ENCODE measurements at regions not wholly inside any gene's neighbourhood (a gene's known extent, or its start where the extent isn't known, plus 50 kb on each side); places are given as distances from the start of the nearest gene placed in this dataset.

DNA sequence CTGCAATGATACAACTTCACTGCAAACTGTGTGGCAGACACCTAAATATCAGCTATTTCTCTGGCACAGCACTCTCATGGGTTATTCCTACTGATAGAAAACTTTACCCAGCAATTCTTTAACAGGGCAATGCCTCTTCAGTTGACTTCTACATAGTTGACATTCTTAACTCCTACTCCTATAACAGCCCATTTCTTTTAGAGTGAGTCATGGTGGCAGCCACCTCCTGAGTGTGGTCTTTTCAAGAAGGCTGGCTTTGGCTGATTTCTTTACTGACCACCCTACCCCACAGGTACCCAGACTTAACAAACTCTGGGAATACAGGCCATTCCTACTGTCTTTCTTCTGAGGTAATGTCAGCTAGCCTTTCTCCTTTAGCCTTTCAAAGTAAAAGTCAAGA is 805.8 kb upstream of the ADGRL2 start:
- no peak overlapping the region for H3K4me3 Mint-ChIP-seq (ENCODE audit: low read depth)
- H3K36me3 Mint-ChIP-seq (ENCODE audit: low read depth): no peaks in the 10 kb centered on the region
- no peaks in the 10 kb centered on the region for H3K27me3 Mint-ChIP-seq (ENCODE audit: low read depth)
- peaks cover 4% of the 10 kb centered on the region for H3K9me3 Mint-ChIP-seq
- DNase-seq (ENCODE audit: low spot score): no peak
- H3K27ac Mint-ChIP-seq: no peak overlapping the region
- no peaks in the 10 kb centered on the region for H3K4me1 Mint-ChIP-seq (ENCODE audit: low read depth)
- intact Hi-C loops (cut with micrococcal nuclease): no loop called here

DNA sequence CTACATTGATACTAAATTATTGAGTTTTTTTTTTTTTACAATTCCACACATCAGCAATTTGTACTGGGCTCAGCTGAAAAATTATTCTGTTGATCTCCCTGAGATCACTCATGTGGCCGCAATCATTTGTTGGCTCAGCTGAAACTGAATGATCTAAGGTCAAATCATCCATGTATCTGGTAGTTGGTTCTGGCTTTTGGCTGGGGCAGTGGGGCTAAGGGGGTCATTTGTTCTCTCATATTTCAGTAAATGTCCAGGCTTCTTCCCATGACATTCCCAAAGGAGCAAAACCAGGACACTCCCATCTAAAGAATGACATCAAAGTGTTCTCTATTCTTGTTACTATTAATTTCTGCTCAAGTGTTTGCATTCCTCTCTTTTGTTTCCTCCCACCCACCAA is 806.7 kb upstream of the ADGRL2 start:
- intact Hi-C loops (cut with micrococcal nuclease): no loop called here
- no peaks in the 10 kb centered on the region for H3K27me3 Mint-ChIP-seq (ENCODE audit: low read depth)
- no peak for DNase-seq (ENCODE audit: low spot score)
- H3K4me3 Mint-ChIP-seq (ENCODE audit: low read depth): no peak overlapping the region
- no peaks in the 10 kb centered on the region for H3K4me1 Mint-ChIP-seq (ENCODE audit: low read depth)
- peaks cover 4% of the 10 kb centered on the region for H3K9me3 Mint-ChIP-seq
- no peak overlapping the region for H3K27ac Mint-ChIP-seq
- no peaks in the 10 kb centered on the region for H3K36me3 Mint-ChIP-seq (ENCODE audit: low read depth)

DNA sequence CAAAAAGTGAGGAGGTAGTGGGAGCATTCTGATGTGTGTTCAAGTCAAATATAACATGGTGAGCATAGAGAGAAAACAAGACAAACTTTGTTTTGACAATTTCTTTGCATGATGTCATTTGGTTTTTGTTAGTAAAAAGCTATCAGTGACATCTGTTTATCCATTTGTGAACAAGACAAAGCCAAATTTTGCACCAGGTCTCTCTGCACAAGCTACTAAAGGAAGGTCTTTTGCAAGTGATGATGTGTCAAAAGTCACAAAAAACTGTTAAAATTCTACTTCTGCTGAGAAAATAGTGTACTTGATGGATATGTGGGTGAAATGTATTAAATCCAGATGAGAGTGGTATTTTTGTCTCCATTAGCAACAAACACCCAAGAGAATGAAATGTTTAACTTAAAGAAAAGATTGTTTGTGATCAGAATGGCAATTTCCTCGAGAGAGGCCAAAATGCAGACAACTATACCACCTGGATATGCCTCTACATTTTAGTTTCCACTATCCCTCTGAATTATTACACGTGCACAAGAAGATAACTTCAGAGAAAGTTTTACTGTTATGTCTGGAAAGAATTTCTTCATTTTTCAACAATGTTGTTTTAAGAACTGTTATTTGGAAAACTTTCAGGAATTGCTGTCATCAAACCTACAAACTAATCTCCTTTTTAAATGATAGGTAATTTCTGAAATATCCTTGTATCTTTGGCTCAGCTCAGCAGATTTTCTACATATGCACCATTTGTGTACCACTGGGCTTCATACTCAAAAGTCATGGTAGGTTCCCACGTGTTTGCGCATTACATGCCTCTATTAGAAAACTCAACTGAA is 807.4 kb upstream of the ADGRL2 start:
- H3K4me3 Mint-ChIP-seq (ENCODE audit: low read depth): no peak overlapping the region
- H3K27ac Mint-ChIP-seq: no peak overlapping the region
- no peaks in the 10 kb centered on the region for H3K36me3 Mint-ChIP-seq (ENCODE audit: low read depth)
- H3K4me1 Mint-ChIP-seq (ENCODE audit: low read depth): no peaks in the 10 kb centered on the region
- peaks cover 4% of the 10 kb centered on the region for H3K9me3 Mint-ChIP-seq
- no peaks in the 10 kb centered on the region for H3K27me3 Mint-ChIP-seq (ENCODE audit: low read depth)
- intact Hi-C loops (cut with micrococcal nuclease): no loop called here
- DNase-seq (ENCODE audit: low spot score): no peak

DNA sequence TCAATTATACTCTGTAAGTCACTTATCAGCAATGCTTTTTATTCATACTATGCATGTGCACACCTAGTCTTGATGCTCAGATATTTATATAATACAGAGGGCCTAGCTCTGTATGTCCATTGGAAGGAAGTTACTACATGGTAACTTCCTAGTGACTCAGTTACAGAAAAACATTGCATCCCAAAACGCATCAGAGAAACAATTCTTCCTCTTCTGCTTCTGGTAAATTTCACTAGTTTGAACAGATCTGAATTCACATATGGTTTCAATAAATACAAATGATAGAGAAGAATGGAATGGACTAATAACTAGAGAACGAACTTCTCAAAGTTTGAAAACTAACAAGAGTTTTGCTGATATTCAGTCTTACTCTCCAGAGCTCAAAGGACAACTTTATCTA is 811.3 kb upstream of the ADGRL2 start:
- Mint-ChIP-seq H3K27ac (no peak overlapping the region), H3K4me1 (ENCODE audit: low read depth) (no peaks in the 10 kb centered on the region), H3K27me3 (ENCODE audit: low read depth) (no peaks in the 10 kb centered on the region), H3K4me3 (ENCODE audit: low read depth) (no peak overlapping the region), H3K36me3 (ENCODE audit: low read depth) (no peaks in the 10 kb centered on the region), H3K9me3 (peaks cover 13% of the 10 kb centered on the region)
- intact Hi-C loops (cut with micrococcal nuclease): no loop called here
- no peak for DNase-seq (ENCODE audit: low spot score)

DNA sequence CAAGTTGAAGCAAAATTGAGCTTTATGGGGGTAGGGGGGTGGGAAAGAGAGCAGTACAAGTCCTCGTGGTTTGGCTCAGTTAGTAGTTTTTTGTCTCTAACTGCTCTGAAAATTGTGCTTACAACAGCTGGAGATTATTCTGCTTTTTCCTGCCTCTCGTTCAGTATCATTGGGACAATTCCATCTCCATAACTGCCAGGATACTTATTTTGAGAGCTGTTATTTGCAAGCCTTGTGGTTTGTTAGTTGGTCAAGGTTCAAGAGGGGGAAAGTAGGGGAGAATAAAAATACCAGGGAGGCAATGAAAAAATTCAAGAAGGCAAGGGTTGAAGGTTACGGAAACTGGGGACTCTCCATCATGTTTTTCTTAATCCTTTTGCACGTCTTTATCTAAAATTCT is 811.8 kb upstream of the ADGRL2 start:
- H3K36me3 Mint-ChIP-seq (ENCODE audit: low read depth): no peaks in the 10 kb centered on the region
- H3K4me3 Mint-ChIP-seq (ENCODE audit: low read depth): no peak overlapping the region
- intact Hi-C loops (cut with micrococcal nuclease): no loop called here
- peaks cover 13% of the 10 kb centered on the region for H3K9me3 Mint-ChIP-seq
- no peak overlapping the region for H3K27ac Mint-ChIP-seq
- H3K27me3 Mint-ChIP-seq (ENCODE audit: low read depth): no peaks in the 10 kb centered on the region
- no peaks in the 10 kb centered on the region for H3K4me1 Mint-ChIP-seq (ENCODE audit: low read depth)
- no peak for DNase-seq (ENCODE audit: low spot score)

DNA sequence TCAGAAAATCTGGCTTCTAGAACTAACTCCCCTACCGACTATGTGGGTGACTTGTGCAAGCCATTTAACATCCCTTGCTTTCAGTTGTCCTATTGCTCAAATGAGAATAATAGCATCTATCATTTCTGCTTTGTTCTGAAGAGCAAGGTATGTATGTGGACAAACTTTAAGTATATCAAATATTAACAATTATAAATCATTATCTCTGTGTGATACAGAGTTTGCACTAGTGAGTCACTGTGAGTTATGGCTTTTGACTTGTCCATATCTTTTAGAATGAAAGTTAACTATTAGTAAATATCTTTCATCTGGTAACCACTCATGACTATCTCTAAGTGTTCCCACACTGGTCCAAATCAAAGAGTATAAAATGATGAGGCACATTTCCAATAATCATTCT is 812.9 kb upstream of the ADGRL2 start:
- no peak for DNase-seq (ENCODE audit: low spot score)
- no peak overlapping the region for H3K27ac Mint-ChIP-seq
- intact Hi-C loops (cut with micrococcal nuclease): no loop called here
- H3K4me1 Mint-ChIP-seq (ENCODE audit: low read depth): no peaks in the 10 kb centered on the region
- H3K27me3 Mint-ChIP-seq (ENCODE audit: low read depth): no peaks in the 10 kb centered on the region
- no peak overlapping the region for H3K4me3 Mint-ChIP-seq (ENCODE audit: low read depth)
- H3K36me3 Mint-ChIP-seq (ENCODE audit: low read depth): no peaks in the 10 kb centered on the region
- peaks cover 13% of the 10 kb centered on the region for H3K9me3 Mint-ChIP-seq

DNA sequence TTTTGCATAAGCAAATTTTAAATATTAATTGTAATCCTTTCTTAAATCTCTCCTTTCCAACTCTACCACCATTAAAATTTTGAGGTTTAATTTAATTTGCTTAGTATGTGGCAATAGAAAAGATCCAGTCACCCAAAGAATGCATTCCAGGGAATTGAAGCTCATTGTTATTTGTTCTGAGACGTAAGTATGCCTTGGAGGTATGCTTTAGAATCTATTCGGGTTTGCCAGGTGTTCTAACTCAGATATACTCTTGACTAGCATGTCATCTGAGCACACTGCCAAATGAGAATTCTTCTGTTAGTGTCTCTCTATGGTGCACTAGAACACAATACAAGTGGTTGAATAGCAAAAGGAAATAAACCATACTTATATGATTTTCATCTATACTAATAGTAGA is 813.6 kb upstream of the ADGRL2 start:
- intact Hi-C loops (cut with micrococcal nuclease): no loop called here
- peaks cover 13% of the 10 kb centered on the region for H3K9me3 Mint-ChIP-seq
- no peak overlapping the region for H3K4me3 Mint-ChIP-seq (ENCODE audit: low read depth)
- no peak overlapping the region for H3K27ac Mint-ChIP-seq
- H3K36me3 Mint-ChIP-seq (ENCODE audit: low read depth): no peaks in the 10 kb centered on the region
- no peaks in the 10 kb centered on the region for H3K4me1 Mint-ChIP-seq (ENCODE audit: low read depth)
- DNase-seq (ENCODE audit: low spot score): no peak
- no peaks in the 10 kb centered on the region for H3K27me3 Mint-ChIP-seq (ENCODE audit: low read depth)

DNA sequence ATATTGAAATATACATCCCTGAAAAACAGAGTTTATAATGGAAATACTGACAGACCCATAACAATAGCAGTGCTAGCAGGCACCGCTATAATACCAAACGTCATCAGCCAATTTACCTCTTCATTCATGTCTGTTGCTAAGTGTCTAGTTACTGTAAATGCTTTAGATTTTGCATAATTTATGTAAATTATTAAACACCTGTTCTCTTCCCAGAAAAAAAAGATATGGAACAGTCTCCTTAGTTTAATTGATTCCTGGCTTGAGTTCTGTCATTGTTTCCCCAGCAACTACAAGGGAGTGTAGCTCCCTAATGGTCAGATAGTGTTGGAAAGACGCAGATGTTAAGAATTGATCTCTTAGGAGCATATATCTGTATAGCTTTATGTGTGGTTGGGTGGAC is 817.9 kb upstream of the ADGRL2 start:
- H3K27me3 Mint-ChIP-seq (ENCODE audit: low read depth): no peaks in the 10 kb centered on the region
- H3K36me3 Mint-ChIP-seq (ENCODE audit: low read depth): no peaks in the 10 kb centered on the region
- no peak for DNase-seq (ENCODE audit: low spot score)
- no peak overlapping the region for H3K4me3 Mint-ChIP-seq (ENCODE audit: low read depth)
- no peaks in the 10 kb centered on the region for H3K4me1 Mint-ChIP-seq (ENCODE audit: low read depth)
- H3K27ac Mint-ChIP-seq: no peak overlapping the region
- peaks cover 12% of the 10 kb centered on the region for H3K9me3 Mint-ChIP-seq
- intact Hi-C loops (cut with micrococcal nuclease): no loop called here

DNA sequence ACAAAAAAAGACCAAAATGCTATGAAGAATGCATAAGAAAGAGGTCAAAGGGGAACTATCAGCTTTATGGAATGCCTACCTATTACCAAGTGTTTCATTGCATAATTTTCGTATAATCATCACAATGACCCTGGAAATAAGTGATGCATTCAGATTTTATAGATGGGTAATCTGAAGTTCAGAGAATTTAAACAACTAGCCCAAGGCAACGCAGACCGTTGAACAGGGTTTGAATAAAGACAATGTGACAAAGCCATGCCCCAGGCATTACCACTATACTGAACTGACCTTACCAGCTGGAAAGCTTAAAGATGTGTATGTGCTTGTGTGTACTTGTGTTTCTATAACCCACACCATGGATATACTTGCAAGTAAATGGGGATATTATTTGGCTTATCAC is 827.6 kb upstream of the ADGRL2 start:
- Mint-ChIP-seq H3K4me3 (ENCODE audit: low read depth) (no peak overlapping the region), H3K9me3 (peaks cover 18% of the 10 kb centered on the region), H3K36me3 (ENCODE audit: low read depth) (no peaks in the 10 kb centered on the region)

DNA sequence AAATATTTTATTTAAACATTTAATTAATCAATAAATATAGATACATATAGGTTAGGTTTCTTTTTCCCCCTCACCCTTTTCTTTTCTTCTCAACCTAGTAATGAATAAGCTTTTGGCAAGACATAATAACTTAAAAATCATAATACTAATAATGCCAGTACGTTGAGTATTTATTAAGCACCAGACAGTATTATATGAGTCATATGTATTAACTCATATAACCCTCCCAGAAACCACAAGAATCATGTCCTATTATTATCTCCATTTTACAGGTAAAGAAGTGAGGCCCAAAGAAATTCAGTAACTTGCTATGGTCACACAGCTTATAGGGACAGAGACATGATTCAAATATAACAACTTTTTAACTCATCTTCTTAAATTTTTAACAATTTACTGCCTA is 834.5 kb upstream of the ADGRL2 start:
- intact Hi-C loops (cut with micrococcal nuclease): no loop called here
- H3K4me3 Mint-ChIP-seq (ENCODE audit: low read depth): no peak overlapping the region
- H3K9me3 Mint-ChIP-seq: peaks cover 14% of the 10 kb centered on the region
- DNase-seq (ENCODE audit: low spot score): no peak
- no peaks in the 10 kb centered on the region for H3K4me1 Mint-ChIP-seq (ENCODE audit: low read depth)
- H3K27me3 Mint-ChIP-seq (ENCODE audit: low read depth): no peaks in the 10 kb centered on the region
- no peak overlapping the region for H3K27ac Mint-ChIP-seq
- no peaks in the 10 kb centered on the region for H3K36me3 Mint-ChIP-seq (ENCODE audit: low read depth)

More for the DNA sequence above, 827.6 kb upstream of the ADGRL2 start:
- intact Hi-C loops (cut with micrococcal nuclease): no loop called here
- Mint-ChIP-seq H3K4me1 (ENCODE audit: low read depth) (no peaks in the 10 kb centered on the region), H3K27me3 (ENCODE audit: low read depth) (no peaks in the 10 kb centered on the region), H3K27ac (no peak overlapping the region)
- no peak for DNase-seq (ENCODE audit: low spot score)

DNA sequence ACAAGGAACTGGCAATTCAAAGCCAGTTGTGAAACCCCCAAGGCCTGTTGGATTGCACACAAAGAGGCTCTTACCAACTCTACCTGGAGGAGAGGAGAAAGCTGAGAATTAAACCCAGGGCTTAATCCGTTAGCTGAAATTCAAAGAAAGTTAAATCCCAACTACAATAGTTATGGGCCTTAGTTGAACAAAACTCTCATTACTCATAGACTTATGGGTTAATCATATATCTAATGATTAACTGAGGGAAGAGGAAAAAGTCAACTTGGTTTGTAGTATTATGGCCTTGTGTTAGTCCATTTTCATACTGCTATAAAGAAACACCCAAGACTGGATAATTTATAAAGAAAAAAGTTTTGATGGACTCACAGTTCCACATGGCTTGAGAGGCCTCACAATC is 838.2 kb upstream of the ADGRL2 start:
- H3K4me3 Mint-ChIP-seq (ENCODE audit: low read depth): no peak overlapping the region
- intact Hi-C loops (cut with micrococcal nuclease): no loop called here
- peaks cover 7% of the 10 kb centered on the region for H3K9me3 Mint-ChIP-seq
- no peaks in the 10 kb centered on the region for H3K27me3 Mint-ChIP-seq (ENCODE audit: low read depth)
- no peak for DNase-seq (ENCODE audit: low spot score)
- no peaks in the 10 kb centered on the region for H3K36me3 Mint-ChIP-seq (ENCODE audit: low read depth)
- H3K4me1 Mint-ChIP-seq (ENCODE audit: low read depth): no peaks in the 10 kb centered on the region
- H3K27ac Mint-ChIP-seq: no peak overlapping the region

DNA sequence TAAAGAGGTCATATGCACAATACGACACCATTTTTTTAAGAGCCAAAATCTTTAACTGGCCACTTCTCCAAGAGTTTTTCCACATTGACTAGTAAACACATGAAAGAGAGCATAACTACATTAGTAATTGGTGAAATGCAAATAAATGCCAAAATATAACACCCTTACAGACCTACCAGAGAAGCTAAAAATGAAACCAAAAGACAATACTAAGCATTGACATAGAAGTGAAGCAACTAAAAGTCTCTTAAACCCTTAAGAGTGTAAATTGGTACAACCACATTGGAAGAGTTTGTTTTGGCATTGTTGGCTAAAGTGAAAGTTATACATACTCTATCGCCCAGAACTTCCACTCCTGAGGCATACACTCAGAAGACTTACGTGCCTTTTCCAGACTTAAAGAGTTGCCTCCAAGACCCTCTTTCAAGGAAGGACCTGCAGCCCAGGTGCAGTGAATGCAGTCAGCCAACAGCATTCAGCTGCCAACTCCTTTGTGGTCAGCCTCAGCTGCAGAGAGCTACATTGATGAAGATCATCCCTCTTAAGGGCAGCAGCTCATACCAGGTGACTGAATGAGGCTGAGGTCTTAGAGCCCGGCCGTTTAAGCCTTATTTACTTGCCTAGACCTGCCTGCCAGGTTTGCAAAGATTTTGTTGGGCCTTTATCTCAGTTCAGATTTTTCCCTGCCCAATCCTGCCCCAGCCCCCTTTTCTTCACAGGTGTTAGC is 839.1 kb upstream of the ADGRL2 start:
- Mint-ChIP-seq H3K27ac (no peak overlapping the region), H3K4me1 (ENCODE audit: low read depth) (no peaks in the 10 kb centered on the region), H3K36me3 (ENCODE audit: low read depth) (no peaks in the 10 kb centered on the region), H3K4me3 (ENCODE audit: low read depth) (no peak overlapping the region), H3K27me3 (ENCODE audit: low read depth) (no peaks in the 10 kb centered on the region), H3K9me3 (peaks cover 7% of the 10 kb centered on the region)
- intact Hi-C loops (cut with micrococcal nuclease): no loop called here
- DNase-seq (ENCODE audit: low spot score): no peak

DNA sequence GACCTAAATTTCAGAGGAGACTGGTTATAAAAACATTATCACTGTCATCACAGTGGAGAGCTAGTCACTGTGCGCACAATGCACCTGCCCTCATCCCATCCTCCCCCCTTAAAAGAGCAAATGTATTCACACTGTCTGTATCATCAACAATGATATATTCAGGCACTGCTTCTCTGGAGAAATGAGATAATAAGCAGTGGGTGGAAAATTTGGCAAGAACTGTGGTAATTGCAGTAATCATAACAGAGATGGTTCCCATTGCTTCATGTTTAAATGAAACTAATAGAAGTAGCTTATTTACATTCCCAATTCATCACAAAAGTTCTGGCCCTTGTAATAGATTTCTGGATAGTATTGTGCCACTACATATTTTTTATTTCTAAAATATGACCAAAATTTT is 867.4 kb upstream of the ADGRL2 start:
- H3K27ac Mint-ChIP-seq: no peak overlapping the region
- H3K36me3 Mint-ChIP-seq (ENCODE audit: low read depth): no peaks in the 10 kb centered on the region
- H3K9me3 Mint-ChIP-seq: peaks cover 43% of the 10 kb centered on the region
- intact Hi-C loops (cut with micrococcal nuclease): no loop called here
- H3K4me1 Mint-ChIP-seq (ENCODE audit: low read depth): no peaks in the 10 kb centered on the region
- H3K27me3 Mint-ChIP-seq (ENCODE audit: low read depth): no peaks in the 10 kb centered on the region
- DNase-seq (ENCODE audit: low spot score): no peak
- no peak overlapping the region for H3K4me3 Mint-ChIP-seq (ENCODE audit: low read depth)

Data from activated T-helper 2 cell treated with anti-CD3 and anti-CD28 coated beads, Interferon-gamma antibody, Interleukin-2, Interleukin-4, amounts not matched to agents 10 μg/mL and 5 μg/mL and 100 μg/mL, durations not matched to agents 14 hours and 24 hours and 36 hours (primary cell).